Sigmoid colon (tissue), 4 donors: ENCODE measurements at regions not wholly inside any gene's neighbourhood (a gene's known extent, or its start where the extent isn't known, plus 50 kb on each side); places are given as distances from the start of the nearest gene placed in this dataset.

Experiments used
- CTCF ChIP-seq, 4 experiments: fragments of 450-650 bp in 3 of 4; fragments of 200-600 bp in 1 of 4; IDR thresholded peaks; one replicate each; pipeline ENCODE4 v1.5.1; 2016 to 2019; ENCODE audit warnings: antibody characterized with exemption in 4 of 4, mild to moderate bottlenecking in 3 of 4, moderate library complexity in 2 of 4
- EP300 ChIP-seq, 4 donors: sonication (generic); formaldehyde crosslinking; IDR thresholded peaks; one replicate each; pipeline ENCODE4 v1.6.1; 2017; ENCODE audit warnings: antibody characterized with exemption in 4 of 4
- POLR2A ChIP-seq, 2 donors: fragments of 450-650 bp; IDR thresholded peaks; one replicate each; pipeline ENCODE4 v1.6.1; 2016; ENCODE audit warnings: antibody characterized with exemption in 2 of 2, mild to moderate bottlenecking in 2 of 2, moderate library complexity in 2 of 2

GRCh38 chr17:53129863-53130262 lies 692.9 kb upstream of the KIF2B start:
- TF ChIP-seq CTCF (IDR thresholded peaks at IDR 0.05) (no peak), POLR2A (IDR thresholded peaks at IDR 0.05) (no peak), EP300 (IDR thresholded peaks at IDR 0.05) (no peak)
